Transverse colon (tissue), 4 donors: ENCODE measurements at regions not wholly inside any gene's neighbourhood (a gene's known extent, or its start where the extent isn't known, plus 50 kb on each side); places are given as distances from the start of the nearest gene placed in this dataset.

Experiments used
- DNase-seq: peaks from one replicate; pipeline ENCODE4 v3.0.0-alpha.2; 2019
- H3K27ac ChIP-seq, 4 donors: fragments of 200-600 bp; sonication (generic); 2 replicates each; pipeline ENCODE4 v1.5.1; 2016 to 2018; ENCODE audit warnings: inconsistent platforms in 4 of 4
- H3K27me3 ChIP-seq: fragments of 200-600 bp; sonication (generic); 2 replicates; pipeline ENCODE4 v1.5.1; 2017; ENCODE audit warnings: inconsistent platforms
- H3K36me3 ChIP-seq, 4 donors: fragments of 200-600 bp; sonication (generic); 2 replicates each; pipeline ENCODE4 v1.5.1; 2017 to 2019; ENCODE audit warnings: inconsistent platforms in 4 of 4
- H3K4me1 ChIP-seq, 4 donors: fragments of 200-600 bp; sonication (generic); 2 replicates each; pipeline ENCODE4 v1.5.1; 2017 to 2020; ENCODE audit warnings: inconsistent platforms in 4 of 4
- H3K4me3 ChIP-seq, 4 donors: fragments of 200-600 bp; sonication (generic); 1 replicate in 1 of 4; 2 replicates in 3 of 4; pipeline versions ENCODE4 v1.5.1 to v1.6.1; 2017 to 2019; ENCODE audit warnings: inconsistent platforms in 4 of 4
- H3K9me3 ChIP-seq, 2 donors: fragments of 200-600 bp; sonication (generic); 2 replicates each; pipeline ENCODE4 v1.5.1; 2017 to 2019; ENCODE audit warnings: inconsistent platforms in 2 of 2
- EP300 ChIP-seq: sonication (generic); formaldehyde crosslinking; IDR thresholded peaks from one replicate; pipeline ENCODE4 v1.6.1; 2017; ENCODE audit warnings: antibody characterized with exemption, low read depth
- POLR2A ChIP-seq: fragments of 450-650 bp; IDR thresholded peaks from one replicate; pipeline ENCODE4 v1.6.1; 2016; ENCODE audit warnings: antibody characterized with exemption, mild to moderate bottlenecking, moderate library complexity
- POLR2AphosphoS5 ChIP-seq, 3 donors: sonication (generic); formaldehyde crosslinking; IDR thresholded peaks; one replicate each; pipeline ENCODE4 v1.6.1; 2016; ENCODE audit warnings: antibody characterized with exemption in 3 of 3
- WGBS, 2 donors: methylation state at CpG; one replicate each; pipeline ENCODE4 v1.1.5; 2018; ENCODE audit warnings: low coverage in 1 of 2; 5-methylcytosine and 5-hydroxymethylcytosine counted together
- in situ Hi-C, 4 donors: fragments of 200-750 bp; cut with MboI; loops; one replicate each; pipeline versions ENCODE4 v1.15.0 to v1.15.1; 2017; ENCODE audit warnings: low sequenced_read_pairs in 3 of 4, low pct_ligation_motif_present in 1 of 4, low pct_unique_long_range_greater_than_20kb in 1 of 4
- intact Hi-C: fragments of 100-400 bp; cut with DNase I; formaldehyde crosslinking; loops from one replicate; pipeline ENCODE4 v1.15.1; 2023; ENCODE audit warnings: low total_unique reads
- TF ChIP-seq, protein P1 (sequence below), 5 experiments: fragments of 200-600 bp in 3 of 5; fragments of 450-650 bp in 2 of 5; sonication (generic) in 3 of 5; IDR thresholded peaks; 1 replicate in 2 of 5; 2 replicates in 3 of 5; pipeline ENCODE4 v1.5.1; 2016 to 2017; ENCODE audit warnings: antibody characterized with exemption in 5 of 5, inconsistent platforms in 3 of 5, mild to moderate bottlenecking in 2 of 5, moderate library complexity in 1 of 5

GRCh38 chr3:30076899-30077298, 529.5 kb upstream of the TGFBR2 start:
- no peaks in the 10 kb centered on the region for H3K36me3 ChIP-seq
- intact Hi-C loops (no loop called here), in situ Hi-C loops (no loop called here)
- H3K4me3 ChIP-seq = no peak overlapping the region
- H3K27ac ChIP-seq = no peak overlapping the region
- H3K9me3 ChIP-seq = no peaks in the 10 kb centered on the region
- no peak for DNase-seq
- H3K4me1 ChIP-seq = peaks cover 0 to 35% (median 11%) of the 10 kb centered on the region in 4 donors
- no peaks in the 10 kb centered on the region for H3K27me3 ChIP-seq
- TF ChIP-seq, protein P1, sequence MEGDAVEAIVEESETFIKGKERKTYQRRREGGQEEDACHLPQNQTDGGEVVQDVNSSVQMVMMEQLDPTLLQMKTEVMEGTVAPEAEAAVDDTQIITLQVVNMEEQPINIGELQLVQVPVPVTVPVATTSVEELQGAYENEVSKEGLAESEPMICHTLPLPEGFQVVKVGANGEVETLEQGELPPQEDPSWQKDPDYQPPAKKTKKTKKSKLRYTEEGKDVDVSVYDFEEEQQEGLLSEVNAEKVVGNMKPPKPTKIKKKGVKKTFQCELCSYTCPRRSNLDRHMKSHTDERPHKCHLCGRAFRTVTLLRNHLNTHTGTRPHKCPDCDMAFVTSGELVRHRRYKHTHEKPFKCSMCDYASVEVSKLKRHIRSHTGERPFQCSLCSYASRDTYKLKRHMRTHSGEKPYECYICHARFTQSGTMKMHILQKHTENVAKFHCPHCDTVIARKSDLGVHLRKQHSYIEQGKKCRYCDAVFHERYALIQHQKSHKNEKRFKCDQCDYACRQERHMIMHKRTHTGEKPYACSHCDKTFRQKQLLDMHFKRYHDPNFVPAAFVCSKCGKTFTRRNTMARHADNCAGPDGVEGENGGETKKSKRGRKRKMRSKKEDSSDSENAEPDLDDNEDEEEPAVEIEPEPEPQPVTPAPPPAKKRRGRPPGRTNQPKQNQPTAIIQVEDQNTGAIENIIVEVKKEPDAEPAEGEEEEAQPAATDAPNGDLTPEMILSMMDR (IDR thresholded peaks at IDR 0.05) = no peak
- TF ChIP-seq EP300 = no peak
- no peak for TF ChIP-seq POLR2AphosphoS5 (IDR thresholded peaks at IDR 0.05)
- TF ChIP-seq POLR2A = no peak

GRCh38 chr3:30077746-30078145, 528.7 kb upstream of the TGFBR2 start:
- no peak for TF ChIP-seq EP300
- TF ChIP-seq, protein P1 (IDR thresholded peaks at IDR 0.05) = no peak
- no peak for TF ChIP-seq POLR2AphosphoS5 (IDR thresholded peaks at IDR 0.05)
- TF ChIP-seq POLR2A = no peak
- 84 to 100% methylated on average over 2 of the region's 2 CpGs for WGBS, 2 donors
- peak overlapping the region in 2 of 4 donors; percentile 49 to 56 for H3K27ac ChIP-seq
- no peak overlapping the region for H3K4me3 ChIP-seq
- DNase-seq = no peak
- no peaks in the 10 kb centered on the region for H3K36me3 ChIP-seq
- no peaks in the 10 kb centered on the region for H3K27me3 ChIP-seq
- peaks cover 0 to 40% (median 16%) of the 10 kb centered on the region in 4 donors for H3K4me1 ChIP-seq
- no peaks in the 10 kb centered on the region for H3K9me3 ChIP-seq
- intact Hi-C loops = no loop called here
- in situ Hi-C loops = no loop called here

DNA sequence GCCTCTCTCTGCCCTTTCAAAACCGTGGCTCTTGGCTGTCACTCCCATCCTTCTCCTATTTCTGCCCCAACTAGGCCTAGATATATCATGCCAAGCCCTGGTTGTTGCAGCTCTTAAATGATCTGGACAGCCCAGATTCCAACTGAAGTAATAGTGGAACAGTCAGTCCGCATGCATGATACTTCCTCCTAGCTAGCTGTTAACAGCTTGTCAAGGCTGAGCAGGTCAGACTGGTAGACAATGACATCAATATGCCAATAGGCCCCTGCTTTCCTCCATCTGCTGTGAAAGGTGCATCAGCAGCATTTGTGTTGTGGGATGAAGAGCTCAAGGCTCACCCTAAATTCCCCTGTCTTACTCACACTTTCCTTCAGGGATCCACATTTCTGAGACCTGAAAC, 527.7 kb upstream of the TGFBR2 start:
- peak in 2 of 3 donors; percentile 19 to 58 for TF ChIP-seq POLR2AphosphoS5 (IDR thresholded peaks at IDR 0.05)
- TF ChIP-seq, protein P1 (IDR thresholded peaks at IDR 0.05) = no peak
- DNase-seq = peak; percentile 33
- 22 to 50% methylated on average over 1 to 2 of the region's 2 CpGs for WGBS, 2 donors
- in situ Hi-C loops = no loop called here
- Histone ChIP-seq H3K27ac (peak overlapping the region; percentile 49 to 56 (median 53)), H3K36me3 (no peaks in the 10 kb centered on the region), H3K27me3 (no peaks in the 10 kb centered on the region), H3K4me1 (peaks cover 0 to 34% (median 17%) of the 10 kb centered on the region in 4 donors), H3K4me3 (no peak overlapping the region), H3K9me3 (no peaks in the 10 kb centered on the region)
- intact Hi-C loops = no loop called here

DNA sequence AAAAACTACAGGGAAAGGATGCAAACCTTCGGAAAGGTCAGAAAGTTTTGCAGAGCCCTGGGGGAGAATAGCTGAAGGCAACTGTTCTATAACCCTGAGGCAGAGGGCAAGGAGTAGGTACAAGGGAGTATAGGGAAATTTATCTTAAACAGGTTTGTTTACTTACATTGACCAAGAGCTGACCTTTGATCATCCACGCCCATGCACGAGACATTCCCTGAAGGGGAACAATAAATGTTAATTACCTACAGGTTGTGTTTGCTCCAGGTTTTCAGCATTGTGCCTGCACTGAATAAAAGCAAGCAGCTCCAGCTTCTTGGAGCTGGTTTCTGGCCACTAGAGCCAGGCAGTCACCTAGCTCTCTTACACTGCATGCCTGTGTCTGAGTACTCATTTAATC, 524.5 kb upstream of the TGFBR2 start:
- H3K4me1 ChIP-seq = peaks cover 0 to 30% (median 15%) of the 10 kb centered on the region in 4 donors
- TF ChIP-seq POLR2A = peak; percentile 22
- TF ChIP-seq, protein P1 (IDR thresholded peaks at IDR 0.05) = peak in 1 of 5 experiments; percentile 19
- peak; percentile 37 for TF ChIP-seq EP300
- TF ChIP-seq POLR2AphosphoS5 (IDR thresholded peaks at IDR 0.05) = peak in 2 of 3 donors; percentile 70 to 79
- peak; percentile 88 for DNase-seq
- H3K4me3 ChIP-seq = no peak overlapping the region
- WGBS, 2 donors = 0 to 48% methylated on average over 1 to 3 of the region's 3 CpGs
- H3K27ac ChIP-seq = peak overlapping the region; percentile 65 to 75 (median 74)
- H3K9me3 ChIP-seq = no peaks in the 10 kb centered on the region
- intact Hi-C loops = no loop called here
- no peaks in the 10 kb centered on the region for H3K27me3 ChIP-seq
- no peaks in the 10 kb centered on the region for H3K36me3 ChIP-seq
- in situ Hi-C loops = no loop called here
